Fibroblast of pulmonary artery (primary cell): ENCODE measurements at regions not wholly inside any gene's neighbourhood (a gene's known extent, or its start where the extent isn't known, plus 50 kb on each side); places are given as distances from the start of the nearest gene placed in this dataset.

Experiments
- DNase-seq: peaks from one replicate; pipeline ENCODE4 v3.0.0-alpha.2; 2010; ENCODE audit warnings: low read depth
- H3K4me3 ChIP-seq: replicated peaks from 2 replicates; pipeline ENCODE4 v1.5.1; 2011; ENCODE audit warnings: low read depth, mild to moderate bottlenecking, control low read depth, low read length, moderate library complexity
- CTCF ChIP-seq: IDR thresholded peaks from 2 replicates; pipeline ENCODE4 v1.5.1; 2011; ENCODE audit warnings: mild to moderate bottlenecking, control low read depth, low read length, inconsistent platforms; ENCODE audit errors: missing control alignments

DNA sequence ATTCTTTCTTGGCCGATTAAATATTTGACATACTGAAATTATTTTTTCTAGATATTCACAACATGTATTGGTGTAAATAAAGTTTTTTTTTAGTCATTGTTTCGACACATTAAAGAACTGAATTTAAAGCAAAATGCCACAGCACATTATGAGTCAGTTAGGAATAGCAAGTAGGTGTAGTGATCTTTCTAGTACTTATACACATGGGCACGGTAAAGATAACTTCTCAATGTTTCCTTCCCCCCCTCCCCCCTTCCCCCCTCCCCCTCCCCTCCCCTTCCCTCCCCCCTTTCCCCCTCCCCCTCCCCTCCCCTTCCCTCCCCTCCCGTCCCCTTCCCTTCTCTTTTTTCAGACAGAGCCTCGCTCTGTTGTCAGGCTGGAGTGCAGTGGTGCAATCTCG, 1269.9 kb downstream of the ADGRL3 start:
- DNase-seq = no peak
- no peak overlapping the region for H3K4me3 ChIP-seq
- TF ChIP-seq CTCF = no peak

- DNase-seq = no peak
- TF ChIP-seq CTCF = no peak
- no peak overlapping the region for H3K4me3 ChIP-seq
Measured at GRCh38 chr4:62461961-62462360, 1261.8 kb downstream of the ADGRL3 start.

GRCh38 chr4:62460329-62460728, 1260.2 kb downstream of the ADGRL3 start:
- no peak for TF ChIP-seq CTCF
- no peak for DNase-seq
- H3K4me3 ChIP-seq = no peak overlapping the region

- DNase-seq = no peak
- no peak for TF ChIP-seq CTCF
- no peak overlapping the region for H3K4me3 ChIP-seq
Measured at GRCh38 chr4:62457356-62457755, 1257.2 kb downstream of the ADGRL3 start.

DNA sequence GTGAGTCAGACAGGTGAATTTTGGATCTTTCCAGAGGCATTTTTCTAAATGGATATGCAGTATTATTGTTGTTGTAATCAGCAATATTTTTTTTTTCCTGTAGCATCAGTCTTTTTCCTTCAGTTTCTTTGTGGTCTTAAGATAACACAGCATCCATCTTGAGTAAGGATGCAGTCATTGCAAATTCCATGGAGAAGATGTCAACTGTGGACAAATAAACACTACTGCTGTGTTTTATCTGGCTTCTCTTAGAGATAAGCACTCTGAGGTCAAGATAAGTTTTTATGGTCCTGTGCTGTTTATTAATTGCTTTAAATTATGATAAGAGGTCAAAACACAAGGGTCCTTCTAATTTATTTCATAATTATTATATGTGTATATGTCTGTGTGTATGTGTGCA, 1255.7 kb downstream of the ADGRL3 start:
- H3K4me3 ChIP-seq = no peak overlapping the region
- TF ChIP-seq CTCF = no peak
- no peak for DNase-seq

GRCh38 chr4:62454535-62454934, 1254.4 kb downstream of the ADGRL3 start:
- no peak for DNase-seq
- no peak overlapping the region for H3K4me3 ChIP-seq
- TF ChIP-seq CTCF = no peak

DNA sequence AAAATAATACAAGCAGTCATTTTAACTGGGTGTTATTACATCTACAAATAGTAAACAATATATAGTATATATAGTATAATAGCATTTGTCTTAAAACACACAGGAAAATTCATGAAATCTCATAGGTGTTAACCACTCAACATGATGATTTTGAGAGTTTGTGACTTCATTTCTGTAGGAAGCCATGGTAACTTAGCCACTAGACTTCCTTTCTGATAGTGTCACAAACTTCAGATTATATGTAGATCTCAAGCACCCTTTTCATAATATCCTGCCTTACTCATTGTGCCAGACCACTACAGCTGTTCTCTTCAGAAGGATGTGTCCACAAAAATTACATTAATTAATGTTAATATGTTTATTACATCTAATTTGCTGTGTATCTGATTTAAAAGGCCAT, 1250.6 kb downstream of the ADGRL3 start:
- TF ChIP-seq CTCF = no peak
- no peak overlapping the region for H3K4me3 ChIP-seq

More for the DNA sequence above, 1250.6 kb downstream of the ADGRL3 start:
- no peak for DNase-seq
